MM.1S (cell line): ENCODE measurements at regions not wholly inside any gene's neighbourhood (a gene's known extent, or its start where the extent isn't known, plus 50 kb on each side); places are given as distances from the start of the nearest gene placed in this dataset.
A peak's percentile ranks its signal among the peaks of the same experiment; 100 is the strongest.

ENCODE experiments used
- DNase-seq: peaks from one replicate; pipeline ENCODE4 v3.0.0-alpha.2; 2015
- H2AFZ ChIP-seq: fragments of 300-600 bp; sonication (generic); 2 replicates; pipeline ENCODE4 v1.6.0; 2016; ENCODE audit warnings: antibody characterized with exemption, low read length
- H3F3A ChIP-seq: fragments of 300-600 bp; sonication (generic); 2 replicates; pipeline ENCODE4 v1.6.1; 2016; ENCODE audit warnings: mild to moderate bottlenecking, antibody characterized with exemption, low read length, moderate library complexity, mixed read lengths; ENCODE audit not compliant: insufficient read depth
- H3K27ac ChIP-seq: fragments of 300-600 bp; sonication (generic); 2 replicates; pipeline ENCODE4 v1.5.1; 2016; ENCODE audit warnings: mild to moderate bottlenecking, low read length
- H3K27me3 ChIP-seq: fragments of 300-600 bp; sonication (generic); replicated peaks from 2 replicates; pipeline ENCODE4 v1.6.0; 2016; ENCODE audit warnings: low read length; ENCODE audit not compliant: insufficient read depth
- H3K36me3 ChIP-seq: fragments of 300-600 bp; sonication (generic); replicated peaks from 2 replicates; pipeline ENCODE4 v1.6.1; 2016; ENCODE audit warnings: mild to moderate bottlenecking, low read length, mixed read lengths; ENCODE audit not compliant: insufficient read depth
- H3K4me1 ChIP-seq: fragments of 300-600 bp; sonication (generic); 2 replicates; pipeline ENCODE4 v1.6.1; 2016; ENCODE audit warnings: low read length, mixed read lengths
- H3K4me2 ChIP-seq: fragments of 300-600 bp; sonication (generic); 2 replicates; pipeline ENCODE4 v1.6.0; 2016; ENCODE audit warnings: low read depth, low read length
- H3K4me3 ChIP-seq: fragments of 300-600 bp; sonication (generic); 2 replicates; pipeline ENCODE4 v1.5.1; 2016; ENCODE audit warnings: low read length, mixed read lengths
- H3K79me2 ChIP-seq: fragments of 300-600 bp; sonication (generic); 2 replicates; pipeline ENCODE4 v1.6.1; 2016; ENCODE audit warnings: mixed run types, low read length, mixed read lengths
- H3K9ac ChIP-seq: fragments of 300-600 bp; sonication (generic); 2 replicates; pipeline ENCODE4 v1.6.1; 2016; ENCODE audit warnings: low read length, mixed read lengths
- H3K9me2 ChIP-seq: fragments of 300-600 bp; sonication (generic); replicated peaks from 2 replicates; pipeline ENCODE4 v1.6.1; 2016; ENCODE audit warnings: mild to moderate bottlenecking, low read length, mixed read lengths; ENCODE audit not compliant: insufficient read depth
- H3K9me3 ChIP-seq: fragments of 300-600 bp; sonication (generic); replicated peaks from 2 replicates; pipeline ENCODE4 v1.6.1; 2016; ENCODE audit warnings: mild to moderate bottlenecking, low read length, mixed read lengths; ENCODE audit not compliant: insufficient read depth
- H4K20me1 ChIP-seq: fragments of 300-600 bp; sonication (generic); 2 replicates; pipeline ENCODE4 v1.6.1; 2016; ENCODE audit warnings: mild to moderate bottlenecking, low read length, moderate library complexity, mixed read lengths; ENCODE audit not compliant: insufficient read depth
- CTCF ChIP-seq: fragments of 300-600 bp; sonication (generic); IDR thresholded peaks from 2 replicates; pipeline ENCODE4 v1.5.1; 2016; ENCODE audit warnings: antibody characterized with exemption, low read length, mixed read lengths
- EZH2 ChIP-seq: fragments of 300-600 bp; sonication (generic); optimal IDR thresholded peaks from 2 replicates; pipeline ENCODE3; 2017; ENCODE audit warnings: low read depth, mild to moderate bottlenecking, antibody characterized with exemption, low read length, mixed read lengths
- EZH2phosphoT487 ChIP-seq: fragments of 300-600 bp; sonication (generic); IDR thresholded peaks from 2 replicates; pipeline ENCODE4 v1.6.1; 2018; ENCODE audit warnings: antibody characterized with exemption, low read length

DNA sequence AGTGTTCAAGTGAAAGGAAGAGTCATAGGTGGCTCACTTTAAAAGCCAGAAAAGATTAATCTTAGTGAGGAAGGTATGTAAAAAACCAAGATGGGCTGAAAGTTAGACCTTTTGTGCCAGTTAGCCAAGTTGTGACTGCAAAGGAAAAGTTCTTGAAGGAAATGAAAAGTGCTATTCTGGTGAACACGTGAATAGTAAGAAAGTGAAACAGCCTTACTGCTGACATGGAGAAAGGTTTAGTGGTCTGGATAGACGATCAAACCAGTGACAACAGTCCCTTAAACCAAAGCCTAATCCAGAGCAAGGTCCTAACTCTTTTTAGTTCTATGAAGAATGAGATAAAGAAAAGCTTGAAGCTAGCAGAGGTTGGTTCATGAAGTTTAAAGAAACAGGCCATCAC is 106.4 kb downstream of the CTH start:
- Histone ChIP-seq H3K9me2 (no peaks in the 10 kb centered on the region), H2AFZ (peak overlapping the region; percentile 5), H3K27ac (peak overlapping the region; percentile 54; the same call in 1 of the 2 replicates), H3K9ac (no peak overlapping the region), H3K4me3 (peak overlapping the region; percentile 11), H3K4me2 (peak overlapping the region; percentile 84), H3K36me3 (no peaks in the 10 kb centered on the region), H3K79me2 (no peaks in the 10 kb centered on the region), H4K20me1 (no peaks in the 10 kb centered on the region), H3F3A (peaks cover 19% of the 10 kb centered on the region), H3K4me1 (peaks cover 19% of the 10 kb centered on the region), H3K27me3 (no peaks in the 10 kb centered on the region), H3K9me3 (no peaks in the 10 kb centered on the region)
- peak; percentile 76 for DNase-seq
- no peak for TF ChIP-seq EZH2phosphoT487
- TF ChIP-seq EZH2: no peak

GRCh38 chr1:70518106-70518505 is 107.0 kb downstream of the CTH start:
- Histone ChIP-seq H4K20me1 (no peaks in the 10 kb centered on the region), H2AFZ (0 out of 2 replicates have a peak overlapping the region, but pooled peaks have one; percentile 5), H3K4me3 (no peak overlapping the region), H3K4me1 (peaks cover 19% of the 10 kb centered on the region), H3K9ac (no peak overlapping the region), H3K4me2 (peak overlapping the region; percentile 84), H3K27me3 (no peaks in the 10 kb centered on the region), H3F3A (peaks cover 19% of the 10 kb centered on the region), H3K36me3 (no peaks in the 10 kb centered on the region), H3K27ac (peak overlapping the region; percentile 54; the same call in 1 of the 2 replicates), H3K9me3 (no peaks in the 10 kb centered on the region), H3K9me2 (no peaks in the 10 kb centered on the region), H3K79me2 (no peaks in the 10 kb centered on the region)
- no peak for TF ChIP-seq CTCF
- TF ChIP-seq EZH2: no peak
- TF ChIP-seq EZH2phosphoT487: no peak
- DNase-seq: peak; percentile 66

DNA sequence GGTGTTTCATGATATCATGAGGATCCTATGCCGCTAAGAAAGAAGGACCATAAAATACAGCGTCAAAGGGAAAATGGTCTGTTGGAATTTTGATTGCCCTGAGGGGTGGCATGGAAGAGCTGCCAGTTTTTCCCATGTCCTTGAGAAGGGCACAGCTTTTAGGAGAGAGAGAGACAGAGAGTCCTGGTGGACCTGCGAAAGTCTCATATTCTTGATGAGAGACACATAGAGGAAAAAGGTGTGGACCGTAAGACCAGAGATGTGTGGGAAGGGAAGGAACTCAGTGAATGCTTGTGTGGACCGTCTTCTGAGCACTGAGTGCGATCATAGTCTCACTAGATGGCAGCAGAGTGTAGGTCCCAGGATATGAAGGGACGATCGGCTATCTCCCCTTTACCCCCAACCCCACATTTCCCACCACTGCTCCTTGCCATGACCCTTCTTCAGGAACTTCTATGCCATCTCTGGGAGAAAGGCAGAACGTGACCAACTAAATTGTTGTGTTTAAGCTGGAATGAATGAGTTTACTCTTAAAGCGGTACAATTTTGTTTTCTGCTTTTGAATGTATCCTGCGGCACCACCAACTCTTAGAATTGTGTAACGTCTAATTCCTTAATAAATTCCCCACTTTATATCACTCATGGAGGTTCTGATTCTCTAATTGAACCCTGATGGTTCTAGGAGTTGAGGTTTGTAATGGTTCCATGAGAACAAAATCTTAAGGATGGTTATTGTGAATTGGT is 117.7 kb downstream of the CTH start:
- Histone ChIP-seq H3K9me3 (no peaks in the 10 kb centered on the region), H3F3A (no peaks in the 10 kb centered on the region), H3K4me1 (0 out of 2 replicates have a peak, but pooled peaks cover 7% of the 10 kb centered on the region), H3K9ac (no peak overlapping the region), H4K20me1 (no peaks in the 10 kb centered on the region), H3K4me2 (peak overlapping the region; percentile 7; the same call in 1 of the 2 replicates), H3K79me2 (no peaks in the 10 kb centered on the region), H3K9me2 (no peaks in the 10 kb centered on the region), H3K27ac (no peak overlapping the region), H2AFZ (no peak overlapping the region), H3K36me3 (no peaks in the 10 kb centered on the region), H3K27me3 (no peaks in the 10 kb centered on the region), H3K4me3 (no peak overlapping the region)
- TF ChIP-seq EZH2phosphoT487 (no peak), CTCF (peak; percentile 56)
- DNase-seq: peak; percentile 32

DNA sequence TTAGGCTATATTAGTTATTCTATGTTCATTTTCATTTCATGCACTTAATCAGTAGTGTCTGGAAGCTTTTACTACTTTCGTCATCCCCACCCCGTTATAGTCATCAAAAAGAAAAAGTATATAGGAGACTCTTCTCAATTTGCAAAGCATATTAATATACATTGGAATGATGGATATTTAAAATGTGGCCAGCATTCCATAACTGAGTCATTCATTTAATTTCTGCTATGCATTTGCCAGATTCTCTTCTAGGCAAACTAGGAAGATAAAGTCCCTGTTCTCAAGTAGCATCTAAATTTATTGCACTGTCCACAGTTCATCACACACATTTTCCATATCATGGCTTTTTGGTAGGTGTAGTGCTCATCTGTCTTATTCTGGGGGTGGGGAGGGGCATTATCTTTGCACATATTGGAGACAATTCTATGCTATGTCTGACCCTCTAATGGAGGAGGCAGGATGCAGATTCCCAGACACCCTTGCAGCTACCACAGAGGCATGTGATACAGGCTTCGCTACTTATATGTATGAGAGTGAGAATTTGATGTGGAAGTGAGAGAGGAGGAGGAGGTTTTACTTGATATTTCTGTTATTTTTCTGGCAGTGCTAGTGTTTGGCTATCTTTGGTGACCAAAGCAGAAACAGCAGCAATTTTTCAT is 125.8 kb downstream of the CTH start:
- TF ChIP-seq EZH2phosphoT487: no peak
- no peak for TF ChIP-seq EZH2
- TF ChIP-seq CTCF: no peak
- Histone ChIP-seq H3K27me3 (no peaks in the 10 kb centered on the region), H3K4me3 (no peak overlapping the region)

More for the DNA sequence above, 125.8 kb downstream of the CTH start:
- no peak overlapping the region for H2AFZ ChIP-seq
- H3K9ac ChIP-seq: no peak overlapping the region
- H3K36me3 ChIP-seq: no peaks in the 10 kb centered on the region
- no peaks in the 10 kb centered on the region for H3K9me2 ChIP-seq
- H3K9me3 ChIP-seq: no peaks in the 10 kb centered on the region
- H4K20me1 ChIP-seq: no peaks in the 10 kb centered on the region
- H3K79me2 ChIP-seq: no peaks in the 10 kb centered on the region
- DNase-seq: no peak
- no peaks in the 10 kb centered on the region for H3K4me1 ChIP-seq
- H3F3A ChIP-seq: no peaks in the 10 kb centered on the region
- H3K27ac ChIP-seq: no peak overlapping the region
- no peak overlapping the region for H3K4me2 ChIP-seq
